ENCODE measurements at regions not wholly inside any gene's neighbourhood (a gene's known extent, or its start where the extent isn't known, plus 50 kb on each side); places are given as distances from the start of the nearest gene placed in this dataset.

GRCh38 chr6:21468461-21468860, 125.1 kb upstream of the SOX4 start:
- no peak for TF ChIP-seq EZH2 (IDR thresholded peaks at IDR 0.05; ENCODE audit: insufficient read depth, poor library complexity, severe bottlenecking)
- TF ChIP-seq EZH2phosphoT487 (IDR thresholded peaks at IDR 0.05; ENCODE audit: insufficient read depth, low read depth) = no peak

All from GM23248 (cell line).